HT-29 (cell line): ENCODE measurements at regions not wholly inside any gene's neighbourhood (a gene's known extent, or its start where the extent isn't known, plus 50 kb on each side); places are given as distances from the start of the nearest gene placed in this dataset.

Experiments
- DNase-seq: peaks from one replicate; pipeline ENCODE4 v3.0.0-alpha.2; 2015; ENCODE audit warnings: low spot score

- DNase-seq = no peak
Observed at GRCh38 chr14:98182393-98183055, 1089.5 kb downstream of the BCL11B start.

GRCh38 chr14:98183556-98183955 lies 1088.4 kb downstream of the BCL11B start:
- no peak for DNase-seq

GRCh38 chr14:98184457-98184856 lies 1087.5 kb downstream of the BCL11B start:
- DNase-seq = no peak

GRCh38 chr14:98185036-98185435 lies 1087.0 kb downstream of the BCL11B start:
- DNase-seq = no peak

- DNase-seq = no peak
Observed at GRCh38 chr14:98186140-98186539, 1085.9 kb downstream of the BCL11B start.

- no peak for DNase-seq
Observed at GRCh38 chr14:98187281-98187680, 1084.7 kb downstream of the BCL11B start.

GRCh38 chr14:98189062-98189461 lies 1082.9 kb downstream of the BCL11B start:
- DNase-seq = no peak

- DNase-seq = no peak
Observed at GRCh38 chr14:98189511-98189910, 1082.5 kb downstream of the BCL11B start.

- no peak for DNase-seq
Observed at GRCh38 chr14:98189944-98190343, 1082.1 kb downstream of the BCL11B start.

GRCh38 chr14:98192946-98193345 lies 1079.1 kb downstream of the BCL11B start:
- DNase-seq = no peak

GRCh38 chr14:98194821-98195220 lies 1077.2 kb downstream of the BCL11B start:
- DNase-seq = no peak

- DNase-seq = no peak
Observed at GRCh38 chr14:98195256-98195655, 1076.7 kb downstream of the BCL11B start.

GRCh38 chr14:98197933-98198332 lies 1074.1 kb downstream of the BCL11B start:
- DNase-seq = no peak

GRCh38 chr14:98198385-98198784 lies 1073.6 kb downstream of the BCL11B start:
- no peak for DNase-seq

GRCh38 chr14:98200601-98201000 lies 1071.4 kb downstream of the BCL11B start:
- no peak for DNase-seq

GRCh38 chr14:98203421-98203820 lies 1068.6 kb downstream of the BCL11B start:
- no peak for DNase-seq

GRCh38 chr14:98204139-98204538 lies 1067.9 kb downstream of the BCL11B start:
- DNase-seq = no peak

- DNase-seq = no peak
Observed at GRCh38 chr14:98207415-98207814, 1064.6 kb downstream of the BCL11B start.

GRCh38 chr14:98208211-98208611 lies 1063.8 kb downstream of the BCL11B start:
- no peak for DNase-seq

GRCh38 chr14:98208943-98209342 lies 1063.1 kb downstream of the BCL11B start:
- DNase-seq = no peak

- no peak for DNase-seq
Observed at GRCh38 chr14:98210045-98210672, 1061.8 kb downstream of the BCL11B start.

- no peak for DNase-seq
Observed at GRCh38 chr14:98217530-98217929, 1054.5 kb downstream of the BCL11B start.

GRCh38 chr14:98218218-98218617 lies 1053.8 kb downstream of the BCL11B start:
- no peak for DNase-seq

- no peak for DNase-seq
Observed at GRCh38 chr14:98219638-98220037, 1052.4 kb downstream of the BCL11B start.
